ENCODE measurements at regions not wholly inside any gene's neighbourhood (a gene's known extent, or its start where the extent isn't known, plus 50 kb on each side); places are given as distances from the start of the nearest gene placed in this dataset.

DNA sequence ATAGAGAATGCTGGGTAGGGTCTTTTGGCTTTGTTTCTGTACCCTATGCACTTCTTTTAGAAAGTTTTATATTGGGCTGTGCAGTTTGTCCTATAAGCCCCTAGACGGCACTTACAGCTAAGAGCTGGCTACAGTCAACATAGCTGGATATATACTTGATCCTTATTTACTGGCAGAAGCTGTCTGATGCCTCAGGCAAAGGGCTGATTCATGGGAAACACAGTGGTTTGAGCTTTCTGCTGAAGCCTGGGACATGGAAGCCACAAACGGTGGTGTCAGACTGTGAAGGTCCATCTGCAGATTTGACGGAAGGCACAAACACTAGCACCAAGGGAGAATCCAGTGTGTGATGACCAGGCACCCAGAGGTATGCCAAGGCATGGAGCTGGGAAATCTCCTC lies 608.4 kb downstream of the ANKRD50 start:
- intact Hi-C loops (cut with micrococcal nuclease), result no loop called here

DNA sequence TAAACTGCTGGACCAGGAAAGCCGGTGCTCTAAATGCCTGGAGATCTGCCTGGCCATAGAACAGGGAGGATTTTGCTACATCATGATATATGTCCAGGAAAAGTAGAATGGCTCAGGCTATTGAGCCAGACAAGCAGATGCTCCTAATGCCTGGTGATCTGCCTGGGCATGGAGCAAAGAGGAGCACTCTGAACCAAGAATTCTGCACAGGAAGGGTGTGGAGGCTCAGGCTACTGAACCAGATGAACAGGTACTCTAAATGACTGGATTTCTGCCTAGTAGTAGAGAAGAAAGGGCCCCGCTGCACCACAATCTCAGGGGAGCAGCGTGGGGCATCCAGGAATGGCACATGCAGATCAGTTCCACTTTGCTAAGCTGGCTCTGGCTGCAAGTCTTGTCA lies 607.9 kb downstream of the ANKRD50 start:
- no peaks in the 10 kb centered on the region for H3K9me3 ChIP-seq (ENCODE audit: control insufficient read depth, insufficient read depth, low read length)
- no peak overlapping the region for H3K27ac Mint-ChIP-seq
- intact Hi-C loops (cut with micrococcal nuclease), result no loop called here
- H3K4me3 ChIP-seq (ENCODE audit: low read length), result no peak overlapping the region
- no peak for DNase-seq
- H3K9me3 Mint-ChIP-seq, result peaks cover 5% of the 10 kb centered on the region in 2 donors
- H3K36me3 ChIP-seq (ENCODE audit: control insufficient read depth, insufficient read depth, low read length), result no peaks in the 10 kb centered on the region
- WGBS (ENCODE audit: insufficient coverage), result 89% methylated on average over 3 of the region's 3 CpGs
- H3K27me3 Mint-ChIP-seq (ENCODE audit: low read depth in 2 of 2), result no peaks in the 10 kb centered on the region
- TF ChIP-seq, protein P1, sequence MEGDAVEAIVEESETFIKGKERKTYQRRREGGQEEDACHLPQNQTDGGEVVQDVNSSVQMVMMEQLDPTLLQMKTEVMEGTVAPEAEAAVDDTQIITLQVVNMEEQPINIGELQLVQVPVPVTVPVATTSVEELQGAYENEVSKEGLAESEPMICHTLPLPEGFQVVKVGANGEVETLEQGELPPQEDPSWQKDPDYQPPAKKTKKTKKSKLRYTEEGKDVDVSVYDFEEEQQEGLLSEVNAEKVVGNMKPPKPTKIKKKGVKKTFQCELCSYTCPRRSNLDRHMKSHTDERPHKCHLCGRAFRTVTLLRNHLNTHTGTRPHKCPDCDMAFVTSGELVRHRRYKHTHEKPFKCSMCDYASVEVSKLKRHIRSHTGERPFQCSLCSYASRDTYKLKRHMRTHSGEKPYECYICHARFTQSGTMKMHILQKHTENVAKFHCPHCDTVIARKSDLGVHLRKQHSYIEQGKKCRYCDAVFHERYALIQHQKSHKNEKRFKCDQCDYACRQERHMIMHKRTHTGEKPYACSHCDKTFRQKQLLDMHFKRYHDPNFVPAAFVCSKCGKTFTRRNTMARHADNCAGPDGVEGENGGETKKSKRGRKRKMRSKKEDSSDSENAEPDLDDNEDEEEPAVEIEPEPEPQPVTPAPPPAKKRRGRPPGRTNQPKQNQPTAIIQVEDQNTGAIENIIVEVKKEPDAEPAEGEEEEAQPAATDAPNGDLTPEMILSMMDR (IDR thresholded peaks at IDR 0.05), result no peak
- H3K4me1 Mint-ChIP-seq, result no peaks in the 10 kb centered on the region
- no peaks in the 10 kb centered on the region for H3K36me3 Mint-ChIP-seq
- no peaks in the 10 kb centered on the region for H3K4me1 ChIP-seq (ENCODE audit: control insufficient read depth, insufficient read depth, low read length)
- no peaks in the 10 kb centered on the region for H3K27me3 ChIP-seq (ENCODE audit: control insufficient read depth, insufficient read depth, low read length)
- no peak for ATAC-seq
- no peak overlapping the region for H3K27ac ChIP-seq (ENCODE audit: low read length)
- H3K4me3 Mint-ChIP-seq, result no peak overlapping the region

More for the DNA sequence above, 608.4 kb downstream of the ANKRD50 start:
- no peaks in the 10 kb centered on the region for H3K27me3 ChIP-seq (ENCODE audit: control insufficient read depth, insufficient read depth, low read length)
- H3K4me3 ChIP-seq (ENCODE audit: low read length), result no peak overlapping the region
- Mint-ChIP-seq H3K27ac (no peak overlapping the region), H3K4me1 (no peaks in the 10 kb centered on the region), H3K4me3 (no peak overlapping the region), H3K9me3 (peaks cover 5% of the 10 kb centered on the region in 2 donors), H3K36me3 (no peaks in the 10 kb centered on the region), H3K27me3 (ENCODE audit: low read depth in 2 of 2) (no peaks in the 10 kb centered on the region)
- DNase-seq, result no peak
- WGBS (ENCODE audit: insufficient coverage), result 94% methylated on average over 3 of the region's 3 CpGs
- no peaks in the 10 kb centered on the region for H3K36me3 ChIP-seq (ENCODE audit: control insufficient read depth, insufficient read depth, low read length)
- H3K27ac ChIP-seq (ENCODE audit: low read length), result no peak overlapping the region
- TF ChIP-seq, protein P1 (IDR thresholded peaks at IDR 0.05), result no peak
- no peaks in the 10 kb centered on the region for H3K9me3 ChIP-seq (ENCODE audit: control insufficient read depth, insufficient read depth, low read length)
- no peak for ATAC-seq
- H3K4me1 ChIP-seq (ENCODE audit: control insufficient read depth, insufficient read depth, low read length), result no peaks in the 10 kb centered on the region

DNA sequence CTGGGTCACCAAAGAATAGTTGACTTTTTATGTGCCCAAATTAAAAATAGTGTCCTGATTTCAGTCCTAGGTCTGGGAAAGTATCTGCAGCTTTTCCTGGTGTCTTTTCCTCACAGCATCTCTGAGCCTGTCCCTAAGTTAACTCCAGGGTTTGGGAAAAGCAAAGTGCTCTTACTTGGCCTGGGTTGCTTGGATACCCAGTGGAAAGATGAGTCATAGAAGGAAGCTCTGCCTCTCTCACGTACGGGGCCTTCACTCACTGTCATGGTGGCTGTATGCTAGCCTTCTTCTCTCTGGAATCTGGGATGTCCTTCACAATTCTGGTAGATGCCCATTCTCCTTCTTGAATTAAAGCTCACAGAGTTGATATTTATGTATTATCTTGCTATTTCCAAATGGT lies 607.3 kb downstream of the ANKRD50 start:
- DNase-seq (no peak), ATAC-seq (no peak)
- H3K9me3 ChIP-seq (ENCODE audit: control insufficient read depth, insufficient read depth, low read length), result no peaks in the 10 kb centered on the region
- Mint-ChIP-seq H3K4me1 (no peaks in the 10 kb centered on the region), H3K36me3 (no peaks in the 10 kb centered on the region), H3K9me3 (peaks cover 5% of the 10 kb centered on the region in 2 donors), H3K4me3 (no peak overlapping the region), H3K27ac (no peak overlapping the region), H3K27me3 (ENCODE audit: low read depth in 2 of 2) (no peaks in the 10 kb centered on the region)
- H3K27ac ChIP-seq (ENCODE audit: low read length), result no peak overlapping the region
- H3K4me1 ChIP-seq (ENCODE audit: control insufficient read depth, insufficient read depth, low read length), result no peaks in the 10 kb centered on the region
- H3K27me3 ChIP-seq (ENCODE audit: control insufficient read depth, insufficient read depth, low read length), result no peaks in the 10 kb centered on the region
- intact Hi-C loops (cut with micrococcal nuclease), result no loop called here
- TF ChIP-seq, protein P1 (IDR thresholded peaks at IDR 0.05), result no peak
- WGBS (ENCODE audit: insufficient coverage), result 83% methylated on average over 2 of the region's 2 CpGs
- no peaks in the 10 kb centered on the region for H3K36me3 ChIP-seq (ENCODE audit: control insufficient read depth, insufficient read depth, low read length)
- H3K4me3 ChIP-seq (ENCODE audit: low read length), result no peak overlapping the region

DNA sequence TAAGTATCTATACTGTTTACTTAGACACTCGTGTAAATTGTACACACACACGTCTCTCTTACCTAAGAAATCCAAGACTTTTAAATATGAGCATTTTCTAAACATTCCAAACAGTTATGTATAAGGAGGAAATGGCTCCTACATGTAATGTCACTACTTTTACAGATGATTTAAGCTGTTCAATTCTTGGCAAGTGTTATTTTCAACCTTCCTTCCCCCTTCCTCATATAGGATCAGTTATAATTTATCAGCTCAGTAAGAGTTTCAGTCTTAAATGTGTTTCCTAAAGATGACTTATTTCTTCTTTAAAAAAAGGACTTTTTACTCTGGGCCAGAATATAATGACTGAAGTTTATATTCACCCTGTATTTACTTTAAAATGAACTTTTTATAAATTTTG lies 601.1 kb downstream of the ANKRD50 start:
- Histone ChIP-seq H3K27me3 (ENCODE audit: control insufficient read depth, insufficient read depth, low read length) (no peaks in the 10 kb centered on the region), H3K36me3 (ENCODE audit: control insufficient read depth, insufficient read depth, low read length) (no peaks in the 10 kb centered on the region), H3K27ac (ENCODE audit: low read length) (no peak overlapping the region), H3K4me3 (ENCODE audit: low read length) (no peak overlapping the region), H3K4me1 (ENCODE audit: control insufficient read depth, insufficient read depth, low read length) (no peaks in the 10 kb centered on the region), H3K9me3 (ENCODE audit: control insufficient read depth, insufficient read depth, low read length) (no peaks in the 10 kb centered on the region)
- Mint-ChIP-seq H3K27me3 (ENCODE audit: low read depth in 2 of 2) (no peaks in the 10 kb centered on the region), H3K27ac (no peak overlapping the region), H3K36me3 (no peaks in the 10 kb centered on the region), H3K4me3 (no peak overlapping the region), H3K9me3 (no peaks in the 10 kb centered on the region), H3K4me1 (no peaks in the 10 kb centered on the region)
- WGBS (ENCODE audit: insufficient coverage), result no CpG with 5 or more reads among the region's 2 CpGs
- DNase-seq (no peak), ATAC-seq (no peak)
- TF ChIP-seq, protein P1 (IDR thresholded peaks at IDR 0.05), result no peak
- intact Hi-C loops (cut with micrococcal nuclease), result no loop called here
